K562 (cell line): ENCODE measurements at regions not wholly inside any gene's neighbourhood (a gene's known extent, or its start where the extent isn't known, plus 50 kb on each side); places are given as distances from the start of the nearest gene placed in this dataset.

Experiments used
- CBFA2T3 ChIP-seq: fragments of 450-650 bp; IDR thresholded peaks from 2 replicates; pipeline ENCODE4 v1.6.1; 2017
- KHSRP ChIP-seq: fragments of 450-650 bp; IDR thresholded peaks from 2 replicates; pipeline ENCODE4 v1.6.1; 2017
- KLF13 ChIP-seq: fragments of 450-650 bp; IDR thresholded peaks from 2 replicates; pipeline ENCODE4 v1.6.1; 2016; ENCODE audit warnings: missing genetic modification characterization, low read depth, mild to moderate bottlenecking, missing compliant biosample characterization, moderate library complexity, borderline replicate concordance
- MCM7 ChIP-seq, 2 experiments: fragments of 450-650 bp; IDR thresholded peaks; 2 replicates each; pipeline ENCODE4 v1.6.1; 2016 to 2018
- MTA1 ChIP-seq: fragments of 450-650 bp; IDR thresholded peaks from 2 replicates; pipeline ENCODE4 v1.6.1; 2017; ENCODE audit warnings: borderline replicate concordance
- MYC ChIP-seq, 2 experiments: fragments of 250-450 bp in 1 of 2; sonication (Bioruptor Pico) in 1 of 2; IDR thresholded peaks; 2 replicates each; pipeline versions ENCODE4 v1.5.1 to v1.6.1; 2012 to 2021; ENCODE audit warnings: low read depth in 2 of 2, borderline replicate concordance in 1 of 2, improper control_type of control experiment in 1 of 2, low read length in 1 of 2, mild to moderate bottlenecking in 1 of 2, moderate library complexity in 1 of 2
- U2AF1 ChIP-seq: fragments of 200-400 bp; formaldehyde crosslinking; optimal IDR thresholded peaks from 2 replicates; pipeline ENCODE3; 2017; ENCODE audit warnings: mild to moderate bottlenecking, low read depth, low read length, moderate library complexity
- ZNF274 ChIP-seq: IDR thresholded peaks from 2 replicates; pipeline ENCODE4 v1.6.1; 2011; ENCODE audit warnings: low read depth, mild to moderate bottlenecking, low read length, moderate library complexity, borderline replicate concordance
- ZNF77 ChIP-seq: fragments of 250-450 bp; sonication (Bioruptor Pico); IDR thresholded peaks from 2 replicates; pipeline ENCODE4 v1.5.0; 2020
- ZSCAN29 ChIP-seq: fragments of 450-650 bp; IDR thresholded peaks from 2 replicates; pipeline ENCODE4 v1.6.1; 2017
- TF ChIP-seq, protein P1 (sequence below): fragments of 250-450 bp; sonication (Bioruptor Pico); IDR thresholded peaks from 2 replicates; pipeline ENCODE4 v1.4.0; 2020
- TF ChIP-seq, protein P2 (sequence below): fragments of 450-650 bp; formaldehyde crosslinking; IDR thresholded peaks from 2 replicates; pipeline ENCODE4 v1.4.0; 2020; ENCODE audit warnings: mild to moderate bottlenecking
- TF ChIP-seq, protein P3 (sequence below): fragments of 250-450 bp; sonication (Bioruptor Pico); IDR thresholded peaks from 2 replicates; pipeline ENCODE4 v1.5.0; 2020; ENCODE audit warnings: mild to moderate bottlenecking
- TF ChIP-seq, protein P4 (sequence below): fragments of 250-450 bp; sonication (Bioruptor Pico); IDR thresholded peaks from 2 replicates; pipeline ENCODE4 v1.8.0; 2021; ENCODE audit warnings: moderate library complexity, mild to moderate bottlenecking, inconsistent platforms
- TF ChIP-seq, protein P5 (sequence below): fragments of 250-450 bp; sonication (Bioruptor Pico); IDR thresholded peaks from 2 replicates; pipeline ENCODE4 v1.8.0; 2021; ENCODE audit warnings: moderate library complexity, mild to moderate bottlenecking, inconsistent platforms
- TF ChIP-seq, protein P6 (sequence below): fragments of 450-650 bp; IDR thresholded peaks from 2 replicates; pipeline ENCODE4 v1.6.1; 2016; ENCODE audit warnings: antibody characterized with exemption

DNA sequence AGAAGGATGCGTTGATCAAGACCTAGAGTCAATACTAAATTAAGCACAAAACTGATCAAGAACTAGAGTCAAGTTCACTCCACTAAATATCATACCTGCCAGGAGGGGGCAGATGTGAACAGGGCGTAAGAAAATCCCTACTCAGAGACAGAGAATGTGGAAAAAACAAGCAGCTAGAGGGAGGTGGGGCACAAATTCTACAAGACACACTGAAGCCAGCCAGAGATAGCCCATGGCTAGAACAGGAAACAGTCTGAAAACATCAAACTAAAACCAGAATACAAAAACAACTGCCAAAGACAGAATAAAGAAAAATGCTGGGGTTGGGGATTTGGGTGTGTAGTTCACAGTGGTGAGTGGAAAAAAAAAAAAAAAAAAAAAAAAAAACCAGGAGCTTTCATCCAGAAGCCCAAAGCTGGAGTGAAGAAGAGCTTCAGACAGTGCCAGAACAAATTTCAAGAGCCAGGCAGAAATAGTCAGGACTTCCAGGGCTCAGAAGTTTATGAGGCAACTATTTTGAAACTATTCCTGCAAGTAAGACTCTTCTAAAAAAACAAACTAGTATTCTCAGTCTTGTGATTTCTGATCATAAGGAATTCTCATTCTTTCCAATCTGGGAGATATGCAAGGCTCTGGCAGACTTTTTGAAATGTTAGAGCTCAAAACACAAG lies 118.3 kb downstream of the CCDC71L start (continued):
- TF ChIP-seq MYC (IDR thresholded peaks at IDR 0.05; ENCODE audit: low read depth, low read length) (no peak), MYC (CRISPR knock-in tag; IDR thresholded peaks at IDR 0.05; ENCODE audit: borderline replicate concordance, low read depth) (0 out of 2 replicates have a peak, but pooled peaks have one; percentile 15), MCM7 (IDR thresholded peaks at IDR 0.05) (no peak), ZNF77 (no peak), U2AF1 (no peak), KLF13 (tag) (peak; percentile 85; the same call in 1 of the 2 replicates), CBFA2T3 (no peak; the same call in 1 of the 2 replicates), KHSRP (no peak), ZSCAN29 (no peak), ZNF274 (no peak), MTA1 (no peak; the same call in 1 of the 2 replicates)
- TF ChIP-seq, protein P1, sequence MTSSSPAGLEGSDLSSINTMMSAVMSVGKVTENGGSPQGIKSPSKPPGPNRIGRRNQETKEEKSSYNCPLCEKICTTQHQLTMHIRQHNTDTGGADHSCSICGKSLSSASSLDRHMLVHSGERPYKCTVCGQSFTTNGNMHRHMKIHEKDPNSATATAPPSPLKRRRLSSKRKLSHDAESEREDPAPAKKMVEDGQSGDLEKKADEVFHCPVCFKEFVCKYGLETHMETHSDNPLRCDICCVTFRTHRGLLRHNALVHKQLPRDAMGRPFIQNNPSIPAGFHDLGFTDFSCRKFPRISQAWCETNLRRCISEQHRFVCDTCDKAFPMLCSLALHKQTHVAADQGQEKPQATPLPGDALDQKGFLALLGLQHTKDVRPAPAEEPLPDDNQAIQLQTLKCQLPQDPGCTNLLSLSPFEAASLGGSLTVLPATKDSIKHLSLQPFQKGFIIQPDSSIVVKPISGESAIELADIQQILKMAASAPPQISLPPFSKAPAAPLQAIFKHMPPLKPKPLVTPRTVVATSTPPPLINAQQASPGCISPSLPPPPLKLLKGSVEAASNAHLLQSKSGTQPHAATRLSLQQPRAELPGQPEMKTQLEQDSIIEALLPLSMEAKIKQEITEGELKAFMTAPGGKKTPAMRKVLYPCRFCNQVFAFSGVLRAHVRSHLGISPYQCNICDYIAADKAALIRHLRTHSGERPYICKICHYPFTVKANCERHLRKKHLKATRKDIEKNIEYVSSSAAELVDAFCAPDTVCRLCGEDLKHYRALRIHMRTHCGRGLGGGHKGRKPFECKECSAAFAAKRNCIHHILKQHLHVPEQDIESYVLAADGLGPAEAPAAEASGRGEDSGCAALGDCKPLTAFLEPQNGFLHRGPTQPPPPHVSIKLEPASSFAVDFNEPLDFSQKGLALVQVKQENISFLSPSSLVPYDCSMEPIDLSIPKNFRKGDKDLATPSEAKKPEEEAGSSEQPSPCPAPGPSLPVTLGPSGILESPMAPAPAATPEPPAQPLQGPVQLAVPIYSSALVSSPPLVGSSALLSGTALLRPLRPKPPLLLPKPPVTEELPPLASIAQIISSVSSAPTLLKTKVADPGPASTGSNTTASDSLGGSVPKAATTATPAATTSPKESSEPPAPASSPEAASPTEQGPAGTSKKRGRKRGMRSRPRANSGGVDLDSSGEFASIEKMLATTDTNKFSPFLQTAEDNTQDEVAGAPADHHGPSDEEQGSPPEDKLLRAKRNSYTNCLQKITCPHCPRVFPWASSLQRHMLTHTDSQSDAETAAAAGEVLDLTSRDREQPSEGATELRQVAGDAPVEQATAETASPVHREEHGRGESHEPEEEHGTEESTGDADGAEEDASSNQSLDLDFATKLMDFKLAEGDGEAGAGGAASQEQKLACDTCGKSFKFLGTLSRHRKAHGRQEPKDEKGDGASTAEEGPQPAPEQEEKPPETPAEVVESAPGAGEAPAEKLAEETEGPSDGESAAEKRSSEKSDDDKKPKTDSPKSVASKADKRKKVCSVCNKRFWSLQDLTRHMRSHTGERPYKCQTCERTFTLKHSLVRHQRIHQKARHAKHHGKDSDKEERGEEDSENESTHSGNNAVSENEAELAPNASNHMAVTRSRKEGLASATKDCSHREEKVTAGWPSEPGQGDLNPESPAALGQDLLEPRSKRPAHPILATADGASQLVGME (CRISPR knock-in tag), result no peak
- TF ChIP-seq, protein P2, sequence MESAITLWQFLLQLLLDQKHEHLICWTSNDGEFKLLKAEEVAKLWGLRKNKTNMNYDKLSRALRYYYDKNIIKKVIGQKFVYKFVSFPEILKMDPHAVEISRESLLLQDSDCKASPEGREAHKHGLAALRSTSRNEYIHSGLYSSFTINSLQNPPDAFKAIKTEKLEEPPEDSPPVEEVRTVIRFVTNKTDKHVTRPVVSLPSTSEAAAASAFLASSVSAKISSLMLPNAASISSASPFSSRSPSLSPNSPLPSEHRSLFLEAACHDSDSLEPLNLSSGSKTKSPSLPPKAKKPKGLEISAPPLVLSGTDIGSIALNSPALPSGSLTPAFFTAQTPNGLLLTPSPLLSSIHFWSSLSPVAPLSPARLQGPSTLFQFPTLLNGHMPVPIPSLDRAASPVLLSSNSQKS (CRISPR knock-in tag), result no peak
- TF ChIP-seq, protein P3, sequence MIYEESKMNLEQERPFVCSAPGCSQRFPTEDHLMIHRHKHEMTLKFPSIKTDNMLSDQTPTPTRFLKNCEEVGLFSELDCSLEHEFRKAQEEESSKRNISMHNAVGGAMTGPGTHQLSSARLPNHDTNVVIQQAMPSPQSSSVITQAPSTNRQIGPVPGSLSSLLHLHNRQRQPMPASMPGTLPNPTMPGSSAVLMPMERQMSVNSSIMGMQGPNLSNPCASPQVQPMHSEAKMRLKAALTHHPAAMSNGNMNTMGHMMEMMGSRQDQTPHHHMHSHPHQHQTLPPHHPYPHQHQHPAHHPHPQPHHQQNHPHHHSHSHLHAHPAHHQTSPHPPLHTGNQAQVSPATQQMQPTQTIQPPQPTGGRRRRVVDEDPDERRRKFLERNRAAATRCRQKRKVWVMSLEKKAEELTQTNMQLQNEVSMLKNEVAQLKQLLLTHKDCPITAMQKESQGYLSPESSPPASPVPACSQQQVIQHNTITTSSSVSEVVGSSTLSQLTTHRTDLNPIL (CRISPR knock-in tag), result no peak
- TF ChIP-seq, protein P4, sequence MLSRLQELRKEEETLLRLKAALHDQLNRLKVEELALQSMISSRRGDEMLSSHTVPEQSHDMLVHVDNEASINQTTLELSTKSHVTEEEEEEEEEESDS (CRISPR knock-in tag), result no peak
- TF ChIP-seq, protein P5, sequence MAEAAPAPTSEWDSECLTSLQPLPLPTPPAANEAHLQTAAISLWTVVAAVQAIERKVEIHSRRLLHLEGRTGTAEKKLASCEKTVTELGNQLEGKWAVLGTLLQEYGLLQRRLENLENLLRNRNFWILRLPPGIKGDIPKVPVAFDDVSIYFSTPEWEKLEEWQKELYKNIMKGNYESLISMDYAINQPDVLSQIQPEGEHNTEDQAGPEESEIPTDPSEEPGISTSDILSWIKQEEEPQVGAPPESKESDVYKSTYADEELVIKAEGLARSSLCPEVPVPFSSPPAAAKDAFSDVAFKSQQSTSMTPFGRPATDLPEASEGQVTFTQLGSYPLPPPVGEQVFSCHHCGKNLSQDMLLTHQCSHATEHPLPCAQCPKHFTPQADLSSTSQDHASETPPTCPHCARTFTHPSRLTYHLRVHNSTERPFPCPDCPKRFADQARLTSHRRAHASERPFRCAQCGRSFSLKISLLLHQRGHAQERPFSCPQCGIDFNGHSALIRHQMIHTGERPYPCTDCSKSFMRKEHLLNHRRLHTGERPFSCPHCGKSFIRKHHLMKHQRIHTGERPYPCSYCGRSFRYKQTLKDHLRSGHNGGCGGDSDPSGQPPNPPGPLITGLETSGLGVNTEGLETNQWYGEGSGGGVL (CRISPR knock-in tag), result no peak
- TF ChIP-seq, protein P6, sequence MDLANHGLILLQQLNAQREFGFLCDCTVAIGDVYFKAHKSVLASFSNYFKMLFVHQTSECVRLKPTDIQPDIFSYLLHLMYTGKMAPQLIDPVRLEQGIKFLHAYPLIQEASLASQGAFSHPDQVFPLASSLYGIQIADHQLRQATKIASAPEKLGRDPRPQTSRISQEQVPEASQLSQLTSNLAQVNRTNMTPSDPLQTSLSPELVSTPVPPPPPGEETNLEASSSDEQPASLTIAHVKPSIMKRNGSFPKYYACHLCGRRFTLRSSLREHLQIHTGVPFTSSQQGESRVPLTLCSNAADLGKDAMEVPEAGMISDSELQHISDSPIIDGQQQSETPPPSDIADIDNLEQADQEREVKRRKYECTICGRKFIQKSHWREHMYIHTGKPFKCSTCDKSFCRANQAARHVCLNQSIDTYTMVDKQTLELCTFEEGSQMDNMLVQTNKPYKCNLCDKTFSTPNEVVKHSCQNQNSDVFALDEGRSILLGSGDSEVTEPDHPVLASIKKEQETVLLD, result peak; percentile 53; the same call in 1 of the 2 replicates
